SK-N-MC (cell line): ENCODE measurements at regions not wholly inside any gene's neighbourhood (a gene's known extent, or its start where the extent isn't known, plus 50 kb on each side); places are given as distances from the start of the nearest gene placed in this dataset.

ENCODE experiments used
- EZH2 ChIP-seq: fragments of 200-600 bp; sonication (generic); IDR thresholded peaks from one replicate; pipeline ENCODE4 v1.6.1; 2017; ENCODE audit warnings: antibody characterized with exemption
- FOXP2 ChIP-seq: optimal IDR thresholded peaks from 2 replicates; pipeline ENCODE3; 2011; ENCODE audit warnings: mild to moderate bottlenecking, moderate library complexity; ENCODE audit not compliant: insufficient read depth; ENCODE audit errors: extremely low read length, control extremely low read depth
- POLR2AphosphoS5 ChIP-seq: IDR thresholded peaks from 2 replicates; pipeline ENCODE4 v1.6.1; 2012; ENCODE audit warnings: mild to moderate bottlenecking, low read depth, low read length, borderline replicate concordance

GRCh38 chr15:62986948-62987347, 55.6 kb upstream of the TPM1 start:
- TF ChIP-seq EZH2 (no peak), POLR2AphosphoS5 (no peak), FOXP2 (no peak)
